Kidney capillary endothelial cell (primary cell): ENCODE measurements at regions not wholly inside any gene's neighbourhood (a gene's known extent, or its start where the extent isn't known, plus 50 kb on each side); places are given as distances from the start of the nearest gene placed in this dataset.
"Not testable (repeated sequence)": the region's sequence is repeated elsewhere in the genome, so short reads cannot be mapped to it uniquely, and the experiment has no call there.

ENCODE experiments used
- DNase-seq: peaks from one replicate; pipeline ENCODE4 v3.0.0-alpha.2; 2018; ENCODE audit warnings: low spot score

DNA sequence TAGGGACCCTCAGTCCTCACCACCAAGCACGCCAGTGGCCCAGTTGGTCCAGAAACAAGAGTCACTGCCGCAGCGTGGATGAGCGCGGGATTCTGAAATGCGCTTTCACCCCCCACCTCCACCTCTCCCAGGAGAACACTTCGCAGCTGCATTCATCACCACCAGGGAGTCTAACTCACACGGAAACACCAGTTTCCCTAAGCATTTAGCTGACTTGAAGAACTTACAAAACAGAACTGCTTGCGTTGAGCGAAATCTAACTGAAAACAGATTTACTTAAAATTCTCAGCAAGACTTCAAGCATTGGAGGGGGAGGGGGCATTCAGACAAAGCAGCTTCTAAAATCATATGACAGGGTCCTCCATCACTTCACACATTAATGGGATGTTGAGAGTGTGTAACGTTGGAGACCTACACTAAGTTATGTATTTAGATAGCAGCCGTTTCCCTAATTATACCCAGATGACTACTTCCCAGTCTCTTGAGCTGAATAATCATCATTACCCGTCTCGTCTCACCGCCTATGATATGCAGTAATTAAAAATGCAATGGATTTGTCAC, 258.2 kb upstream of the IRS2 start:
- DNase-seq: no peak

DNA sequence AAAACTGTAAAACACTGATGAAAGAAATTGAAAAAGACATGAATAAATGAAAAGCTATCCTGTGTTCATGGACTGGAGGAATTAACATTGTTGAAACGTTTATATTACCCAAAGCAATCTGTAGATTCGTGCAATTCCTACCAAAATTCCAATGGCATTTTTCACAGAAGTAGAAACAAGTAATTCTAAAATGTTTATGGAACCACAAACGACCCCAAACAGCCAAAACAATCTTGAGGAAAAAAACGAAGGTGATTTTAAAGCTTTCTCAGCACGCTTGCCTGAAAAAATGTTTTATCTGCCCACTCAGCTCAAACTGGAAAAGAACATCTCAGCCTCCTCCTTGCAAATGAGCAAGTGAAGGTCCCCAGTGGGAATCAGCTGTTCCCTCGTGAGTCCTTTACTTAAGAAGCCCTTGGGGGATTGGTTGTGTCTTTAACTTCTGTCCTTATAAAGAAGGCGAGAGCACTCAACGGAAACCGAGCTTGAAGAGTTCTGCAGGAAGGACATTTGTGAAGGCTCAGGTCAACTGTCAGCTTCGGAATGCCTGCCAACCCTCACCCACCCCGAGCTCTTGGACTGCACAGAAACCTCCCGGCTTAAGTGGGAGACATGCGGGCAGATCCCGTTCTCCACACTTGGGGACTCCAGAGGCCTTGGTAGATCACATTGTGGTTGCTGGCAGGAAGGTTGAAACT, 256.0 kb upstream of the IRS2 start:
- no peak for DNase-seq

DNA sequence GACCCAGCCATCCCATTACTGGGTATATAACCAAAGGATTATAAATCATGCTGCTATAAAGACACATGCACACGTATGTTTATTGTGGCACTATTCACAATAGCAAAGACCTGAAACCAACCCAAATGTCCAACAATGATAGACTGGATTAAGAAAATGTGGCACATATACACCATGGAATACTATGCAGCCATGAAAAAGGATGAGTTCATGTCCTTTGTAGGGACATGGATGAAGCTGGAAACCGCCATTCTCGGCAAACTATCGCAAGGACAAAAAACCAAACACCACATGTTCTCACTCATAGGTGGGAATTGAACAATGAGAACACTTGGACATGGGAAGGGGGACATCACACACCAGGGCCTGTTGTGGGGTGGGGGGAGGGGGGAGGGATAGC, 255.3 kb upstream of the IRS2 start:
- DNase-seq: not testable (repeated sequence)

GRCh38 chr13:110037925-110038573, 251.7 kb upstream of the IRS2 start:
- DNase-seq: no peak

DNA sequence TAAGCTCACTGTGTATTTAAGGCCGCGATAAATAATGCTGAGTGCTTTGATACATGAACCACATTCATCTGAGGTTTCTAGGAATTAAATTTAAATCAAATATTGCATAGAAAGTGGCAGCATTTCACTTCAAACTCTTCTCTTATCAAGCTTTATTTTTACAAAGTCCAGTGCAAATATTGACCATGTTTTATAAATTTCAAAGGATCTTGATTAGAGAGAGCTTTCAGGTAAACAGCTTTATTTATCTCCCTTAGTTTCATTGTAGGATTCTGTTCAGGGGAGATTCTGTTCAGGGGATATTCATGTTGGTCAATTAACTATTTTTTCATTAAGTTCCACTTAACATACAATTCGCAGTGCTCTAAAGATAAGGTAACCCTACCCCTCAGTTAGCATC, 249.7 kb upstream of the IRS2 start:
- no peak for DNase-seq

DNA sequence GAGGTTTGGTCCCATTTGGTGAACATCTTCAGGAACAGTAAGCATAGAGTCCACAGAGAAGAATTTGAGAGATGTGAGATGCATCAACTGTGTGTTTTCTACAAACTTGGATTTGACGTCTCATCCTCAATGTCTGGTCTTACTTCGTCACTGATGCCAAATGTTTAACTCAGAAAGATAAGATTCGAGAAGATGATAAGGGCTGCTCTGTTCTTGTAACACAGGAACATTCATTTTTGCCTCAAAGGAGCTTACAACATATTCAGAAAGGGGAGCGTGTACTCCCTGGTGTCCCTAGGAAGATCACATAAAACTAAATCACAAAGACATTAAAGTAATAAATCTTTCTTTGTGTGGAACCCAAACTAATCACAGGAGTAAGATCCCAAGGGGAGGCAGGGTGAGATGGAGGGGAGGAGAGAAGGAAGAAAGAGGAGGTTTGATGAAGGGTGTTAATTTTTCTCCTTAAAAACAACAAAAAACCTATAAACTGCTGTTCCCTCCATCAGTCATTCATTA, 247.7 kb upstream of the IRS2 start:
- no peak for DNase-seq

DNA sequence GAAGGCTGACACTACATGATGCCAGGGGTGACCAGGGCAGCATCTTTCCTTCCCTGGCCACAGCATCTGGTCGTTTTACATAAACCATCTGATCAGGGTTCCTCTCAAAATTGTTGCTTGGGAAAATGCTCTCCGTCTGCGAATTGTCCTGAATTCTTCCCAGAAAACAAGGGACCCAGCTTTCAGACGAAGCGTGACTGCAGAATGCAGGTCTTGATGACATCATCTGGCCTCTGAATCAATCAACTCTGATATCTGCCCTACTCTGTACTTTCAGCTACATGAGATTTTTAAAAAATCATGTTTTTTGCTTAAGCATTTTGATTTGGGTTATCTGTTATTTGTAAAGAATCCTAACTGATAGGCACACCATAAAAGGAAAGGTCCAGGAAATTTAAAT, 246.6 kb upstream of the IRS2 start:
- no peak for DNase-seq

- DNase-seq: no peak
These were observed 244.1 kb upstream of the IRS2 start for GRCh38 chr13:110030394-110030928.

DNA sequence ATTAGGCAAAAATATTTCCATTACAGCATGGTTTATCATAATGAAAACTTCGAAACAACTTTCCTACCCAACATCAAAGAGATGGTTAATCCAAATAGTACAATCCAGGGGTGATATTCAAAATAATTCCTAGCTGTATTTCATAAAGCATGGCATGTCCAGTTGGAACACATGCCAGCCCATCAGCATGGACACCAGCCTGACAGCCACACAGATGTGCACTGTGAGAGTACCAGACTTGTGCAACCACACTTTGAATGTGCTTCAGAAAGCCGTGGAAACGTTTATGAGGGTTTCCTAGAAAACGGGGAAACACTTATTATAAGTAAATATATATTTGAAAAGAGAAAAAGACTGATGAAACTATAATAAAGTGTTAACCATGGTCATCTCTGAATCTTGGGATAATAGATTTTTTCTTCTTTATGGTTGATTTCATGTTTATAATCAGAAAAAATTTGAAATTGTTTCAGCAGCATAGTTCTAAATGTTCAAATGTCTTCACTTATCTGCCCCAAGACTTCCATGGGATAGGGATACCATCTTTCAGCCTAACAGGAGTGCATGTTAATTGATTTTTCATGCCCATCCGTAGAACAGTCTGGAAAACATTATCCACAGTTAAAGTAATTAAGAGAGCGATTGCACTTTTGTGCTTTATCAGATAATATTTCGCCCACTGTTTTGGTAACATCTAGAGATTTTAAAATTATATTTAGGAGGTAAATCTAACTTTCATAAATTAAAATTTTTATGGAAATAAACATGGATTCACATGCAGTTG, 242.6 kb upstream of the IRS2 start:
- no peak for DNase-seq

DNA sequence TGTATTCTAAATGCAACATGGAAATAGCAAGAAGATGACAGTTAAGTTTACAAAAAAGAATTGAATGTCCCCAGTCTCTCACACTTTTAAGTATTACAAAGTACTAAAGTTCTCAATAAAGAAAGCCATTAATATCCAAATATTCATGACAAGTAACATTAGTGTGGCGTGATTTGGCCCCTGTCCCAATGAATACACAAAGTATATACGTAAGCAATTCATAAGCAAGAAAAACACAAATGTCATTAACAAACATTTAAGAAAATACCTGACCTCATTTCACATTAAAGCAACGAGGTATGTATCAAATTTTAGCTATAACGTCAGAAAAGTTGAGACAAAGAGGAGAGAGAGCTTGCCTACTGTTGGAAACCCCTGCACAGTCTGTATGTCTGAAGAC, 241.9 kb upstream of the IRS2 start:
- DNase-seq: no peak

- no peak for DNase-seq
These were observed 241.3 kb upstream of the IRS2 start for GRCh38 chr13:110027470-110028240.

DNA sequence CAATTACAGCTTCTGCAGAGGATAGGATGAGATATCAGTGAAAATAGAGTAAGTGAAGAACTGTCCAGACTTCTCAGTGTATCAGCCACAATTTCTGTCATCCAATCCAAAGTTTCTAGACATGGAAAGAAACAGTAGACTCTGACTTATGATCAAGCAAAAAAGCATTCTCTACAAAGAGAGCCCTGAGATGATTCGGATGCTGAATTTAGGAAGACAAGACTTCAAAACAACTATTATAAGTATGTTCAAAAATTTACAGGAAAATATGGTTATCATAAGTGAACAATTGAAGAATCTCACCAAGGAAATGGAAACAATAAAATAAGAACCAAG, 238.2 kb upstream of the IRS2 start:
- no peak for DNase-seq

- no peak for DNase-seq
These were observed 237.6 kb upstream of the IRS2 start for GRCh38 chr13:110023729-110024644.

DNA sequence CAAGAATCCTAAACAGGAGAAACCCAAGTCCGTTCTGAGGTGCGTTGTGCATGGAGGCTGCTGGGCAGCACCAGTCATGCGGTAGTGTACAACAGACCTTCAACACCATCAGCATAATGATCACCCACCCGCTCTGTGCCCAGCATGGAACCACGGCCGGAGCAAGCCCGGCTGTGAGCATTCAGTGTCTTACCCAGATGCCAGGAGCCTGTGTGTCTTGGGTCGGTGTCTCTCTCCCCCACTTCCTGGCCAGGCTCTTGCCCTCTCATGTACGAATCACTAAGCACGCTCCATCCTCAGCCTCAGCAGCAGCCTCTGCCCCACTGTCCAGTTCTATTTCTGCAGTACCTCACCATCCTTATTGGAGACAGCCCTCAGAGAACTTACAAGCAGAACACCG, 231.6 kb upstream of the IRS2 start:
- DNase-seq: no peak

GRCh38 chr13:110017379-110017778, 231.0 kb upstream of the IRS2 start:
- peak; percentile 21 for DNase-seq

DNA sequence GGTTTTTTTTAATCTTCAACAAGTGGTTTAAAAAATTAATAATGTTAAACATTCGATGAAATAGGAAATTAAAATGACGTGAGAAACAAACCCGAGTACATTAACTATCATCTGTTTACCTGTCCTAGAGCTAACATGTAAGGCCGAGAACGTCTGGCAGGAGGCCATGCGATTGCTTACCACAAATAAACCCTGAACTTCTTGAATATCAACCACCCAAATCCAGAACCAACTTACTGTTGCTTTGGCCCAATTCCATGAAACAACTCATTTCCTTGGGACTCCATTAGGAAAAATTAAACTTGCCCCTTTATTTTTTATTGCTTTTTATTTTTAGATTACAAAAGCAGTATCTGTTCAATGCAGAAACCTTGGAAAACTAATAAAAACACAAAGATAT, 228.9 kb upstream of the IRS2 start:
- no peak for DNase-seq

- no peak for DNase-seq
These were observed 228.3 kb upstream of the IRS2 start for GRCh38 chr13:110014719-110015118.

DNA sequence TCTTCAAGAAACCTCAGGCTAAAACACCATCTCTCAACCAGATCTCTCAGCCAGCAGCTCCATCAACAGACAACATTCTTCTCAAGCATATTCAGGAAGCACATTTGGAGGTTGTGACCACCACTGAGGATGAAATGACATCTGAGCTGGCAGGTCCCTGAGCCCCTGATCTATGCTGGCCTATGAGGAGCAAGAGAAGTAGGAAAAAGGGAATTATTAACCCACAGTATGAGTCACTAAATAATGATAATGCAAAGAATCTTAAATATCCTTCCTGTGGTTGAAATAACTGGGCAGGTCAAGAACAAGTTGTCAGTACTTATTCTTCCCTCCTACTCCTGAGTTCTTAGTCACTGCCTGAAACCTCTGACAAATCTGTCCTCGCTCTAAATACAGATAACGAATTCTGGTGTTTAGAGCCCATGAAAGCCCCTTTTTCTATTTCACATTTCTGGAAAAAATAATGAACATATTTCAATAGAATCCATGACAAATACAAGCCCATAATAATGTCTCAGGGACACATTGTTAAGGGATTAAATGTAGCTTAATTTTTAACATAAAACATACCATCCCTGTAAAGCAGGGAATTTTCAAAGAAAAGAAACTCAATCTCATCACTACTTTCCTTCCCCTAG, 225.8 kb upstream of the IRS2 start:
- DNase-seq: no peak

DNA sequence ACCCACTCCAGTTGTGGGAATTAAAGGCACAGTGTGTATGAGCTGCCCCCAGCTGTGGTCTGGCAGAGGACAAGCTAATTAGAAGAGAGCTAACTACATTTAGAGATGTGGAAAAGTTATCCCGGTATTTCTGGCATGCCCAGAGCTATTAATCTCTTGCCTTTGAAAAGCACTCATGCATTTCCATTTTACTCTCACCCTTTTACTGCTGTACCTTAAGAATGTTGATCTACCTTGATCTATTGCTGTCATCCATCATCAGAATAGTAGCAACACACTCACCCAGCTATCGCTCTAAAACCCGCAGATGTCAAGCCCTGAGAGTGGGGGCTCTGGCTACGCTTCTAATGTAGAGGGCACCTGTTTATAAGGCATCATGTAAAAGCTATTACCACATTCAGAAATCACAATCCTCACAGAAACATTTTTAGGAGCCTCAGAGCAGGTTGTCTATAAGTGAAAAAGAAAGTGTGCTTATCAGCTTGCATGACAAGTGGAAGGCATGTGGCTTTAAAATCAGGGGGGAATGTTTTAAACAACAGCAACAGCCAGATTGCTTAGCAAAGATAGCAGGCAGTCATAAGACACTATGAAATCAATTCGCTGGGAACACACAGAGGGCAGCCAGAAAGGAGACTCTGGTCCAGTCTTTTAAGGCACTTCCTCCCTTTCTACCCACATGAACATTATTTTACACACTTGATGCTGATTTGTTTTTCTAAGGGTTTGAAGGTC, 224.2 kb upstream of the IRS2 start:
- DNase-seq: no peak
